Vagina (tissue), 2 donors: ENCODE measurements at regions not wholly inside any gene's neighbourhood (a gene's known extent, or its start where the extent isn't known, plus 50 kb on each side); places are given as distances from the start of the nearest gene placed in this dataset.

ENCODE experiments used
- CTCF ChIP-seq, 3 experiments: fragments of 450-650 bp in 2 of 3; fragments of 200-600 bp in 1 of 3; sonication (generic) in 1 of 3; IDR thresholded peaks; one replicate each; pipeline ENCODE4 v1.5.1; 2017 to 2019; ENCODE audit warnings: antibody characterized with exemption in 3 of 3, mild to moderate bottlenecking in 2 of 3, moderate library complexity in 2 of 3
- POLR2A ChIP-seq, 2 donors: fragments of 450-650 bp; IDR thresholded peaks; one replicate each; pipeline ENCODE4 v1.6.1; 2017; ENCODE audit warnings: antibody characterized with exemption in 2 of 2, mild to moderate bottlenecking in 2 of 2, moderate library complexity in 2 of 2
- POLR2AphosphoS5 ChIP-seq, 2 donors: sonication (generic); formaldehyde crosslinking; IDR thresholded peaks; one replicate each; pipeline ENCODE4 v1.9.0; 2017; ENCODE audit warnings: antibody characterized with exemption in 2 of 2, mild to moderate bottlenecking in 2 of 2, low read depth in 1 of 2; ENCODE audit not compliant: insufficient read depth in 1 of 2

- no peak for TF ChIP-seq POLR2AphosphoS5 (IDR thresholded peaks at IDR 0.05; ENCODE audit: insufficient read depth in 1 of 2, low read depth in 1 of 2)
- TF ChIP-seq CTCF (IDR thresholded peaks at IDR 0.05): no peak
- no peak for TF ChIP-seq POLR2A (IDR thresholded peaks at IDR 0.05)
Measured at GRCh38 chr4:19417256-19417655, 834.4 kb upstream of the SLIT2 start.
